ENCODE measurements at regions not wholly inside any gene's neighbourhood (a gene's known extent, or its start where the extent isn't known, plus 50 kb on each side); places are given as distances from the start of the nearest gene placed in this dataset.

- peaks cover 4% of the 10 kb centered on the region for H3K9me3 Mint-ChIP-seq (ENCODE audit: unreplicated experiment)
- intact Hi-C loops (cut with micrococcal nuclease) = no loop called here
- CTCF ChIA-PET = no interaction called here
- BruUV-seq (replicated peaks) = no TSS peak
- no peak for DNase-seq (ENCODE audit: unreplicated experiment)
- no peak overlapping the region for H3K27ac Mint-ChIP-seq (ENCODE audit: low read depth, unreplicated experiment)
- H3K4me1 Mint-ChIP-seq (ENCODE audit: insufficient read depth, unreplicated experiment) = no peaks in the 10 kb centered on the region
- no peaks in the 10 kb centered on the region for H3K27me3 Mint-ChIP-seq (ENCODE audit: insufficient read depth, unreplicated experiment)
- TF ChIP-seq CTCF (IDR thresholded peaks at IDR 0.05; ENCODE audit: unreplicated experiment) = no peak
- no peaks in the 10 kb centered on the region for H3K36me3 Mint-ChIP-seq (ENCODE audit: insufficient read depth, unreplicated experiment)
- H3K4me3 Mint-ChIP-seq (ENCODE audit: unreplicated experiment) = no peak overlapping the region
- POLR2A ChIA-PET = no interaction called here
Measured at GRCh38 chr4:175048111-175048784, 130.1 kb downstream of the ADAM29 start.

- CTCF ChIA-PET = no interaction called here
- intact Hi-C loops (cut with micrococcal nuclease) = no loop called here
- no peaks in the 10 kb centered on the region for H3K27me3 Mint-ChIP-seq (ENCODE audit: insufficient read depth, unreplicated experiment)
- BruUV-seq (replicated peaks) = no TSS peak
- no peaks in the 10 kb centered on the region for H3K4me1 Mint-ChIP-seq (ENCODE audit: insufficient read depth, unreplicated experiment)
- peak; percentile 30 for DNase-seq (ENCODE audit: unreplicated experiment)
- no peaks in the 10 kb centered on the region for H3K9me3 Mint-ChIP-seq (ENCODE audit: unreplicated experiment)
- H3K4me3 Mint-ChIP-seq (ENCODE audit: unreplicated experiment) = no peak overlapping the region
- POLR2A ChIA-PET = no interaction called here
- no peak for TF ChIP-seq CTCF (IDR thresholded peaks at IDR 0.05; ENCODE audit: unreplicated experiment)
- no peaks in the 10 kb centered on the region for H3K36me3 Mint-ChIP-seq (ENCODE audit: insufficient read depth, unreplicated experiment)
- no peak overlapping the region for H3K27ac Mint-ChIP-seq (ENCODE audit: low read depth, unreplicated experiment)
Measured at GRCh38 chr4:175048906-175049305, 130.7 kb downstream of the ADAM29 start.

- peak; percentile 23 for DNase-seq (ENCODE audit: unreplicated experiment)
- ChIA-PET POLR2A (interaction anchor here (0.7 kb wide), 1 partner anchor 368 kb away, joined by 3 read pairs; no protein-coding TSS in a partner anchor), CTCF (no interaction called here)
- BruUV-seq (replicated peaks) = no TSS peak
- Mint-ChIP-seq H3K27ac (ENCODE audit: low read depth, unreplicated experiment) (no peak overlapping the region), H3K4me3 (ENCODE audit: unreplicated experiment) (no peak overlapping the region), H3K4me1 (ENCODE audit: insufficient read depth, unreplicated experiment) (no peaks in the 10 kb centered on the region), H3K27me3 (ENCODE audit: insufficient read depth, unreplicated experiment) (no peaks in the 10 kb centered on the region), H3K9me3 (ENCODE audit: unreplicated experiment) (no peaks in the 10 kb centered on the region), H3K36me3 (ENCODE audit: insufficient read depth, unreplicated experiment) (no peaks in the 10 kb centered on the region)
- no peak for TF ChIP-seq CTCF (IDR thresholded peaks at IDR 0.05; ENCODE audit: unreplicated experiment)
- intact Hi-C loops (cut with micrococcal nuclease) = no loop called here
Measured at GRCh38 chr4:175051974-175052373, 133.8 kb downstream of the ADAM29 start.

- CTCF ChIA-PET = interaction anchor here (0.7 kb wide), 1 partner anchor 1402 kb away, joined by 3 read pairs; no protein-coding TSS in a partner anchor
- intact Hi-C loops (cut with micrococcal nuclease) = no loop called here
- Mint-ChIP-seq H3K4me3 (ENCODE audit: unreplicated experiment) (no peak overlapping the region), H3K27me3 (ENCODE audit: insufficient read depth, unreplicated experiment) (no peaks in the 10 kb centered on the region), H3K27ac (ENCODE audit: low read depth, unreplicated experiment) (no peak overlapping the region), H3K9me3 (ENCODE audit: unreplicated experiment) (no peaks in the 10 kb centered on the region), H3K36me3 (ENCODE audit: insufficient read depth, unreplicated experiment) (no peaks in the 10 kb centered on the region), H3K4me1 (ENCODE audit: insufficient read depth, unreplicated experiment) (no peaks in the 10 kb centered on the region)
- TF ChIP-seq CTCF (IDR thresholded peaks at IDR 0.05; ENCODE audit: unreplicated experiment) = no peak
- no peak for DNase-seq (ENCODE audit: unreplicated experiment)
- BruUV-seq (replicated peaks) = no TSS peak
- POLR2A ChIA-PET = no interaction called here
Measured at GRCh38 chr4:175054980-175055379, 136.8 kb downstream of the ADAM29 start.
